ENCODE measurements at regions not wholly inside any gene's neighbourhood (a gene's known extent, or its start where the extent isn't known, plus 50 kb on each side); places are given as distances from the start of the nearest gene placed in this dataset.

GRCh38 chr2:3122525-3122924, 255.1 kb downstream of the EIPR1 start:
- TF ChIP-seq EZH2 (IDR thresholded peaks at IDR 0.05) (no peak), EZH2phosphoT487 (IDR thresholded peaks at IDR 0.05) (no peak), CTCF (IDR thresholded peaks at IDR 0.05) (no peak)
- Histone ChIP-seq H3K9ac (no peak overlapping the region), H3K79me2 (ENCODE audit: low read depth) (no peaks in the 10 kb centered on the region), H3F3A (ENCODE audit: low read depth) (no peaks in the 10 kb centered on the region), H2AFZ (replicated peaks) (no peak overlapping the region), H3K27ac (no peak overlapping the region), H3K4me1 (peaks cover 12% of the 10 kb centered on the region), H3K27me3 (no peaks in the 10 kb centered on the region), H3K4me2 (no peak overlapping the region), H3K9me3 (ENCODE audit: low read depth) (no peaks in the 10 kb centered on the region), H3K4me3 (no peak overlapping the region), H3K36me3 (no peaks in the 10 kb centered on the region), H4K20me1 (ENCODE audit: low read depth) (no peaks in the 10 kb centered on the region)
- DNase-seq (ENCODE audit: low spot score) = no peak
- Mint-ChIP-seq H3K27me3 (ENCODE audit: insufficient read depth, low read depth) (no peaks in the 10 kb centered on the region), H3K4me3 (no peak overlapping the region), H3K4me1 (peaks cover 29% of the 10 kb centered on the region), H3K9me3 (peaks cover 3% of the 10 kb centered on the region), H3K36me3 (peaks cover 2% of the 10 kb centered on the region), H3K27ac (no peak overlapping the region)

GRCh38 chr2:3121601-3122000, 256.0 kb downstream of the EIPR1 start:
- no peak for TF ChIP-seq CTCF (IDR thresholded peaks at IDR 0.05)
- no peak for TF ChIP-seq EZH2 (IDR thresholded peaks at IDR 0.05)
- no peak for TF ChIP-seq EZH2phosphoT487 (IDR thresholded peaks at IDR 0.05)
- Histone ChIP-seq H3K4me2 (no peak overlapping the region), H3K4me1 (peaks cover 13% of the 10 kb centered on the region), H3K4me3 (no peak overlapping the region), H4K20me1 (ENCODE audit: low read depth) (no peaks in the 10 kb centered on the region), H3K9ac (no peak overlapping the region), H3K9me3 (ENCODE audit: low read depth) (no peaks in the 10 kb centered on the region), H2AFZ (replicated peaks) (no peak overlapping the region), H3F3A (ENCODE audit: low read depth) (no peaks in the 10 kb centered on the region), H3K79me2 (ENCODE audit: low read depth) (no peaks in the 10 kb centered on the region), H3K27me3 (no peaks in the 10 kb centered on the region), H3K27ac (no peak overlapping the region), H3K36me3 (no peaks in the 10 kb centered on the region)
- Mint-ChIP-seq H3K27me3 (ENCODE audit: insufficient read depth, low read depth) (no peaks in the 10 kb centered on the region), H3K4me3 (no peak overlapping the region), H3K27ac (no peak overlapping the region), H3K4me1 (peaks cover 20% of the 10 kb centered on the region), H3K36me3 (peaks cover 2% of the 10 kb centered on the region), H3K9me3 (peaks cover 3% of the 10 kb centered on the region)
- DNase-seq (ENCODE audit: low spot score) = no peak

DNA sequence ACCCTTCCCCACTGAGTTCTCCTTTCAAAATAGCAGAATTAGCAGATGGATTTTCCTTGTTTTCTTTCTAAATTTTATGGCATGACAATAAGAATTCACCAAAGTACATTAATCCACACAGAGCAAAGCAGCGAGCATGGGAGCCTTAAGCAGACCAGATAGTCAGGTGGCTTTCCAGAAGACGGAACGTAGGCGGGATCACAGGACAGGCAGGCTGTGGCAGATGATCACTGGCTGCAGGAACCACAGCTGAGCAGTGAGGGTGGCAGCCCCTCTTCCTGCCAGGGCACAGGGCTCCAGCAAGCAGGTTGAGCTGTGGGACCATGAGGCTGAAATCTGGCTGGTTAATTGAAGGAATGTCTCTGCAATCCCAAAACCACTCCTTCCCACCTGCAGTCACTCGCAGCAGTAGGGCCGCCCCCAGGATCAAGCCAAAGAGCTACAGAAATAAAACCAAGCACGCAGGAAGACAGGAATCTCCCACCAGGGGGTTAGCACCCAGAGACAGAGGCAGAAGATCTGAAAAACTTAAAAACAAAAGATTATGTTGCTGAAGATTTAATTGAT, 259.9 kb downstream of the EIPR1 start:
- peaks cover 2% of the 10 kb centered on the region for H3K27me3 Mint-ChIP-seq (ENCODE audit: insufficient read depth, low read depth)
- H3K36me3 ChIP-seq = no peaks in the 10 kb centered on the region
- H2AFZ ChIP-seq (replicated peaks) = peak overlapping the region; percentile 71
- no peaks in the 10 kb centered on the region for H3K79me2 ChIP-seq (ENCODE audit: low read depth)
- DNase-seq (ENCODE audit: low spot score) = peak; percentile 15
- H3K4me3 ChIP-seq = no peak overlapping the region
- peak overlapping the region; percentile 19 for H3K4me2 ChIP-seq
- peaks cover 11% of the 10 kb centered on the region for H3K4me1 Mint-ChIP-seq
- peaks cover 3% of the 10 kb centered on the region for H3K9me3 Mint-ChIP-seq
- H3K9ac ChIP-seq = no peak overlapping the region
- H3K27me3 ChIP-seq = no peaks in the 10 kb centered on the region
- TF ChIP-seq EZH2phosphoT487 (IDR thresholded peaks at IDR 0.05) (no peak), EZH2 (IDR thresholded peaks at IDR 0.05) (no peak), CTCF (IDR thresholded peaks at IDR 0.05) (no peak)
- no peaks in the 10 kb centered on the region for H3F3A ChIP-seq (ENCODE audit: low read depth)
- no peak overlapping the region for H3K27ac Mint-ChIP-seq
- no peaks in the 10 kb centered on the region for H4K20me1 ChIP-seq (ENCODE audit: low read depth)
- H3K36me3 Mint-ChIP-seq = peaks cover 2% of the 10 kb centered on the region
- H3K4me3 Mint-ChIP-seq = no peak overlapping the region
- H3K27ac ChIP-seq = no peak overlapping the region
- no peaks in the 10 kb centered on the region for H3K9me3 ChIP-seq (ENCODE audit: low read depth)
- peaks cover 9% of the 10 kb centered on the region for H3K4me1 ChIP-seq
